Astrocyte of the spinal cord (primary cell): ENCODE measurements at regions not wholly inside any gene's neighbourhood (a gene's known extent, or its start where the extent isn't known, plus 50 kb on each side); places are given as distances from the start of the nearest gene placed in this dataset.

Experiments
- DNase-seq: peaks from one replicate; pipeline ENCODE4 v3.0.0; 2011; ENCODE audit warnings: low read depth, low spot score
- H3K4me3 ChIP-seq: 2 replicates; pipeline ENCODE4 v1.5.1; 2011; ENCODE audit warnings: low read depth, mild to moderate bottlenecking, low read length, moderate library complexity
- in situ Hi-C: cut with HindIII; loops from 2 replicates; pipeline ENCODE4 v1.10.0; 2017; ENCODE audit warnings: low sequenced_read_pairs
- TF ChIP-seq, protein P1 (sequence below): IDR thresholded peaks from 2 replicates; pipeline ENCODE4 v1.5.1; 2012; ENCODE audit warnings: low read depth, mild to moderate bottlenecking, low read length, inconsistent platforms

DNA sequence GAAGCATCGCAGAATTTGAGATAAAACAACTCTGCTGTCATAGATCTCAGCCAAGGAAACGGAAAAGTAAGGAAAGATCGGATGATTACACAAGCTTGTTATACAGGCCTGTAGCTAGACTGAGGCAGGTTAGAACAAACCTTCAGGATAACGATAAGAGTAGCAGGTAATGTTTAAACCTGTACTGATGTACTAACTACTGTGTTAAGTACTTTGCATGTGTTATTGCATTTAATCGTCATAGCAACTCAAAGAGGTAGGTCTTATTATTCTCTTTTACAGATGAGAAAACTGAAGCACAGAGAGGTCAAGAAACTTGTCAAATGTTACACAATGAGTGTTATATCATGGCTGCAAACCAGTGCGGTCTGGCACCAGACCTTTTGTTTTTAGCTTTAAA lies 352.5 kb downstream of the GPAM start:
- H3K4me3 ChIP-seq = no peak overlapping the region
- no peak for DNase-seq
- TF ChIP-seq, protein P1, sequence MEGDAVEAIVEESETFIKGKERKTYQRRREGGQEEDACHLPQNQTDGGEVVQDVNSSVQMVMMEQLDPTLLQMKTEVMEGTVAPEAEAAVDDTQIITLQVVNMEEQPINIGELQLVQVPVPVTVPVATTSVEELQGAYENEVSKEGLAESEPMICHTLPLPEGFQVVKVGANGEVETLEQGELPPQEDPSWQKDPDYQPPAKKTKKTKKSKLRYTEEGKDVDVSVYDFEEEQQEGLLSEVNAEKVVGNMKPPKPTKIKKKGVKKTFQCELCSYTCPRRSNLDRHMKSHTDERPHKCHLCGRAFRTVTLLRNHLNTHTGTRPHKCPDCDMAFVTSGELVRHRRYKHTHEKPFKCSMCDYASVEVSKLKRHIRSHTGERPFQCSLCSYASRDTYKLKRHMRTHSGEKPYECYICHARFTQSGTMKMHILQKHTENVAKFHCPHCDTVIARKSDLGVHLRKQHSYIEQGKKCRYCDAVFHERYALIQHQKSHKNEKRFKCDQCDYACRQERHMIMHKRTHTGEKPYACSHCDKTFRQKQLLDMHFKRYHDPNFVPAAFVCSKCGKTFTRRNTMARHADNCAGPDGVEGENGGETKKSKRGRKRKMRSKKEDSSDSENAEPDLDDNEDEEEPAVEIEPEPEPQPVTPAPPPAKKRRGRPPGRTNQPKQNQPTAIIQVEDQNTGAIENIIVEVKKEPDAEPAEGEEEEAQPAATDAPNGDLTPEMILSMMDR = no peak
- in situ Hi-C loops = no loop called here

DNA sequence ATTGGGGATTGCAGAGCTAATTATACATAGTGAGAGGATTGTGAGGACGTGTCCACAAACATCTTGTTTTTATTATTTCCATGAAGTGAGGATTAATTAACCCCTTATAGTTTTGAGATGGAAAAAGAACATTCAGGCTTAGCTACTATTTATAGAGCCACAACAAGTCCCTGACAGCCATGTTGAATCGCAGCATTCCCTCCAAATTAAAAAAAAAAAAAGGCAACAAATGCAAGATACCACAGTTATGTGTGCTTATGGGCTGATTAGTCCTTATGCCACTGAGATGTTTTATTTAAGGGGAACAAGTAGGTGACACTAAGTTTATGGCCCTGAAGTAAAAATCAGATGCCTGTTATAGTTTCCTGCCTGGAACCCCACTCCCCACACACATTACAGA lies 350.3 kb downstream of the GPAM start:
- TF ChIP-seq, protein P1 = no peak
- H3K4me3 ChIP-seq = no peak overlapping the region
- DNase-seq = no peak
- in situ Hi-C loops = no loop called here

DNA sequence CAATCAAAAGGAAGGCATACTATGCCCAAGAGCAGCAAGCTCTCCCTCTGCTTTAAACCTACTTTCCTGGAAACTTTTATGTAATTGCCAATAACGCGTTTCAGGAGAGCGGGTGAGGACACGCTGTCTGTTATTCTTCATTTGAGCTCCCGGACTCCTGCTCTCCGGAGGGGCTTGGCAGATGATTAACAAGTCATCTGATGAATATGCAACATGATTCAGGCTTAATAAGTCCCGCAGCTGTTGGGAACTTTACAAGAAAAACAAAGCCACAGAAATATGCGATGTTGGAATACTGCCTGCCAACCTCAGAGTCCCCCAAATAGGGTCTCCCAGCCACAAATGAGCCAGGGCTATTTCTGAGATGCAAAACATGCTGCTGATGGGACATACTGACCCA lies 348.0 kb downstream of the GPAM start:
- TF ChIP-seq, protein P1 = no peak
- in situ Hi-C loops = no loop called here
- peak; percentile 62 for DNase-seq
- H3K4me3 ChIP-seq = no peak overlapping the region

GRCh38 chr10:111836064-111836463 lies 347.5 kb downstream of the GPAM start:
- in situ Hi-C loops = no loop called here
- TF ChIP-seq, protein P1 = no peak
- no peak overlapping the region for H3K4me3 ChIP-seq
- DNase-seq = no peak

- H3K4me3 ChIP-seq = no peak overlapping the region
- peak; percentile 16 for DNase-seq
- in situ Hi-C loops = no loop called here
- TF ChIP-seq, protein P1 = no peak
Measured at GRCh38 chr10:111836571-111836970, 347.0 kb downstream of the GPAM start.

DNA sequence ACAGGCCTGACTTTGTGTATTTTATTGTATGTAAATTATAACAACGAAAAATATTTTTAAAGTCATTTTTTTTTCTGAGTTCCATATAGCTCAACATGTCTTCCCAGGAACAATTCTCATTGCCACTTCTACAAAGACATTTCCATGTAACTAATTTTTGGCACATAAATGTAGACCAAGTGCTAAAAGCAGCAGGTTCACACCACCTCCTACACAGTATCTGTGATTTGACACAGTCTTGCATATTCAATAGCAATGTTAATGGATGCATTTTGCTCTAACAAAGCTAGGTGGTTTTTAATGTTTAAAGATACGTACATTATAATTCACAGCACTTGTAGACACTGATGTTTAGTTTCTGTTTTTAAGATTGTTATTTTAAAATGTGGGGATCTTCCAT lies 346.5 kb downstream of the GPAM start:
- no peak for DNase-seq
- in situ Hi-C loops = no loop called here
- TF ChIP-seq, protein P1 = no peak
- no peak overlapping the region for H3K4me3 ChIP-seq

DNA sequence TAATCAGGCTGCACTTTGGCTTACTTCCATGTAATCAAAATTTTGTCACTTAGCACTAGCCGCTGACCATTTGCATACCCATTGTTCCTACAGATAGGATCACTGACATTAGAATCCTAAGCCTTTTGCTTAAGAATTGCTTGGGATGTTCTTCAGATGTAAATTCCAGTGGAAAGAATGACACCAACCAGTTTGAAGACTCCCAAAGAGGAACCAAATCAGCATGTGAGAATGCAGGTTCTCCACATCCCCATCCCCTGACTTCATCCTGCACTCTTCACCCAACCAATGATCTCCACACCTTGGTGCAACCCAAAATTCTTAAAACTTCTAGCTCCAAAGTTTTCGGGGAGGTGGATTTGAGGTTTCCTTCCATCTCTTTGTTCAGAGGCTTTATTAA lies 345.6 kb downstream of the GPAM start:
- TF ChIP-seq, protein P1 = no peak
- DNase-seq = no peak
- in situ Hi-C loops = no loop called here
- no peak overlapping the region for H3K4me3 ChIP-seq
